Hematopoietic multipotent progenitor cell (in vitro differentiated cells): ENCODE measurements at regions not wholly inside any gene's neighbourhood (a gene's known extent, or its start where the extent isn't known, plus 50 kb on each side); places are given as distances from the start of the nearest gene placed in this dataset.
"Not testable (repeated sequence)": the region's sequence is repeated elsewhere in the genome, so short reads cannot be mapped to it uniquely, and the experiment has no call there.

Experiments
- DNase-seq, 3 donors: peaks; one replicate each; pipeline ENCODE4 v3.0.0-alpha.2; 2011 to 2015; ENCODE audit warnings: low read depth in 2 of 3, low spot score in 2 of 3

GRCh38 chr6:144602523-144603180 lies 317.5 kb downstream of the UTRN start:
- DNase-seq: no peak

- DNase-seq: no peak
These were observed 320.9 kb downstream of the UTRN start for GRCh38 chr6:144606083-144606482.

- no peak for DNase-seq
These were observed 323.0 kb downstream of the UTRN start for GRCh38 chr6:144607998-144608735.

GRCh38 chr6:144612811-144613210 lies 327.7 kb downstream of the UTRN start:
- no peak for DNase-seq

- DNase-seq: no peak
These were observed 328.7 kb downstream of the UTRN start for GRCh38 chr6:144613859-144614258.

GRCh38 chr6:144615870-144616269 lies 330.7 kb downstream of the UTRN start:
- no peak for DNase-seq

GRCh38 chr6:144617191-144617590 lies 332.1 kb downstream of the UTRN start:
- DNase-seq: no peak

GRCh38 chr6:144617708-144618107 lies 332.6 kb downstream of the UTRN start:
- no peak for DNase-seq

- no peak for DNase-seq
These were observed 334.8 kb downstream of the UTRN start for GRCh38 chr6:144619966-144620365.

- DNase-seq: no peak
These were observed 336.2 kb downstream of the UTRN start for GRCh38 chr6:144621332-144621731.

- DNase-seq: no peak
These were observed 339.1 kb downstream of the UTRN start for GRCh38 chr6:144624246-144624645.

- no peak for DNase-seq
These were observed 339.6 kb downstream of the UTRN start for GRCh38 chr6:144624716-144625115.

GRCh38 chr6:144630857-144631256 lies 345.7 kb downstream of the UTRN start:
- DNase-seq: no peak

GRCh38 chr6:144632266-144632665 lies 347.1 kb downstream of the UTRN start:
- DNase-seq: no peak

- DNase-seq: no peak
These were observed 348.8 kb downstream of the UTRN start for GRCh38 chr6:144633886-144634285.

GRCh38 chr6:144634371-144634770 lies 349.2 kb downstream of the UTRN start:
- DNase-seq: no peak

- DNase-seq: no peak
These were observed 349.9 kb downstream of the UTRN start for GRCh38 chr6:144635051-144635450.

GRCh38 chr6:144636025-144636424 lies 350.9 kb downstream of the UTRN start:
- not testable (repeated sequence) for DNase-seq

- no peak for DNase-seq
These were observed 352.4 kb downstream of the UTRN start for GRCh38 chr6:144637541-144637940.

- no peak for DNase-seq
These were observed 354.5 kb downstream of the UTRN start for GRCh38 chr6:144639654-144640053.

- no peak for DNase-seq
These were observed 356.2 kb downstream of the UTRN start for GRCh38 chr6:144641286-144641685.

GRCh38 chr6:144644776-144645175 lies 359.6 kb downstream of the UTRN start:
- DNase-seq: no peak
